HFF-Myc (cell line): ENCODE measurements at regions not wholly inside any gene's neighbourhood (a gene's known extent, or its start where the extent isn't known, plus 50 kb on each side); places are given as distances from the start of the nearest gene placed in this dataset.
"Not testable (repeated sequence)": the region's sequence is repeated elsewhere in the genome, so short reads cannot be mapped to it uniquely, and the experiment has no call there.

ENCODE experiments used
- DNase-seq: peaks from one replicate; pipeline ENCODE4 v3.0.0-alpha.2; 2011; ENCODE audit warnings: low read depth; ENCODE audit errors: extremely low read depth
- H3K4me3 ChIP-seq: replicated peaks from 2 replicates; pipeline ENCODE4 v1.5.1; 2011; ENCODE audit warnings: low read depth, mild to moderate bottlenecking, control low read depth, low read length
- CTCF ChIP-seq: IDR thresholded peaks from 2 replicates; pipeline ENCODE4 v1.5.1; 2012; ENCODE audit warnings: mild to moderate bottlenecking, low read depth, low read length, control low read depth; ENCODE audit errors: missing control alignments

- no peak overlapping the region for H3K4me3 ChIP-seq
- no peak for TF ChIP-seq CTCF
- no peak for DNase-seq
Observed at GRCh38 chr16:64679976-64680690, 441.7 kb downstream of the CDH11 start.

- TF ChIP-seq CTCF, result no peak
- no peak overlapping the region for H3K4me3 ChIP-seq
- no peak for DNase-seq
Observed at GRCh38 chr16:64669573-64669972, 452.3 kb downstream of the CDH11 start.

DNA sequence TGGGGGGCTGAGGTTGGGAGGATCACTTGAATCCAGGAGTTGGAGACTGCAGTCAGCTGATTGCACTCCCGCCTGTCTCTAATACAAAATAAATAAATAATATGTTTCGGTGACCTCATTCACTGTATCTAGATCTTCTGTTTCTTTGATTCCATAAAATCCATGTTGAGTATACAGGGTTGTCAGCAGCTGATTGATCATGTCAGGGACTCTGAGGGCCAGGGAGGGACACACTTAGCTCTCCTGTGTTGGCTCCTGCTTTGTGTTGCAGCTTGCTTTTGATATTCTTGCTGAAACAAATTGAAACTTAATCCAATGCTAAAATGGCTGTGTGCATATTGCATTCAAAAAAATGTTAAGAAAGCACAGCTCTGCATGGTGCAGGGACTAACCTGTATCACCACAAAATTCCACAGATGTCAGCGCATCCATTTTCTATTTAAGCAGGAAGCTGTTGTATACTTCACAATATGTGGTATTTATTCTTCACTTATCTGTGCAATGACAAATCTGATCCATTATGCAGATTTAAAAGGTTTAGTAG, 454.5 kb downstream of the CDH11 start:
- no peak for DNase-seq
- H3K4me3 ChIP-seq, result no peak overlapping the region
- no peak for TF ChIP-seq CTCF

GRCh38 chr16:64662312-64662711, 459.6 kb downstream of the CDH11 start:
- not testable (repeated sequence) for H3K4me3 ChIP-seq, DNase-seq

- H3K4me3 ChIP-seq, result no peak overlapping the region
- no peak for TF ChIP-seq CTCF
- no peak for DNase-seq
Observed at GRCh38 chr16:64659866-64660265, 462.0 kb downstream of the CDH11 start.

GRCh38 chr16:64657316-64658011, 464.4 kb downstream of the CDH11 start:
- DNase-seq, result no peak

More at GRCh38 chr16:64657316-64658011, 464.4 kb downstream of the CDH11 start:
- H3K4me3 ChIP-seq, result no peak overlapping the region
- no peak for TF ChIP-seq CTCF
